A673 (cell line): ENCODE measurements at regions not wholly inside any gene's neighbourhood (a gene's known extent, or its start where the extent isn't known, plus 50 kb on each side); places are given as distances from the start of the nearest gene placed in this dataset.

Experiments
- CTCF ChIP-seq: fragments of 300-800, 200-600 bp; sonication (generic); conservative IDR thresholded peaks from 2 replicates; pipeline ENCODE4 v1.5.1; 2017; ENCODE audit warnings: low read depth, mild to moderate bottlenecking, antibody characterized with exemption, low read length, moderate library complexity, mixed read lengths
- EZH2 ChIP-seq: fragments of 200-600 bp; sonication (generic); IDR thresholded peaks from 2 replicates; pipeline ENCODE4 v1.6.1; 2017; ENCODE audit warnings: borderline replicate concordance, low read depth, mild to moderate bottlenecking, mixed read lengths, antibody characterized with exemption, low read length; ENCODE audit not compliant: poor library complexity, severe bottlenecking

- TF ChIP-seq CTCF (no peak), EZH2 (no peak)
Measured at GRCh38 chr11:41985799-41986198, 526.3 kb upstream of the LRRC4C start.
